ENCODE measurements at regions not wholly inside any gene's neighbourhood (a gene's known extent, or its start where the extent isn't known, plus 50 kb on each side); places are given as distances from the start of the nearest gene placed in this dataset.

- TF ChIP-seq CTCF (IDR thresholded peaks at IDR 0.05; ENCODE audit: insufficient read depth, low read length, poor library complexity, severe bottlenecking) (no peak), EZH2phosphoT487 (conservative IDR thresholded peaks at IDR 0.05; ENCODE audit: low read length) (no peak)
Observed at GRCh38 chr1:219676012-219676765, 63.3 kb upstream of the ZC3H11B start.
